ENCODE measurements at regions not wholly inside any gene's neighbourhood (a gene's known extent, or its start where the extent isn't known, plus 50 kb on each side); places are given as distances from the start of the nearest gene placed in this dataset.
A peak's percentile ranks its signal among the peaks of the same experiment; 100 is the strongest.
"Not testable (repeated sequence)": the region's sequence is repeated elsewhere in the genome, so short reads cannot be mapped to it uniquely, and the experiment has no call there.

- DNase-seq (ENCODE audit: low read depth): no peak
Measured at GRCh38 chr1:166488327-166488726, 321.5 kb upstream of the FAM78B start.

DNA sequence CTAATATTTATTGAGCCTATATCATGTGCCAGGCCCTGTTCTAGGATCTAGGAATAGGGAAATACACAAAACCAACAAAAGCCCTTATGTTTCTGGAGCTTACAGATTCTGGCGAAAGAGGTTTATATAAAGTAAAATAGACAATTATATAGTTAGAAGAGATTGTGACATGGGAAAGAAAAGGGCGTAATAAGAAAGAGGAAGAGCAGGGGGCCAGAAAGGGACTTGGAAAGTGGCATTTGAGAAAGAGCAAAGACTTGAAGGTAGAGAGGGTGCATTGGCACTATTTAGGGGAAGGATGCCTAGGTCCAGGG lies 322.5 kb upstream of the FAM78B start:
- no peak for DNase-seq (ENCODE audit: low read depth)

- peak; percentile 5 for DNase-seq (ENCODE audit: low read depth)
Measured at GRCh38 chr1:166489670-166490436, 323.1 kb upstream of the FAM78B start.

DNA sequence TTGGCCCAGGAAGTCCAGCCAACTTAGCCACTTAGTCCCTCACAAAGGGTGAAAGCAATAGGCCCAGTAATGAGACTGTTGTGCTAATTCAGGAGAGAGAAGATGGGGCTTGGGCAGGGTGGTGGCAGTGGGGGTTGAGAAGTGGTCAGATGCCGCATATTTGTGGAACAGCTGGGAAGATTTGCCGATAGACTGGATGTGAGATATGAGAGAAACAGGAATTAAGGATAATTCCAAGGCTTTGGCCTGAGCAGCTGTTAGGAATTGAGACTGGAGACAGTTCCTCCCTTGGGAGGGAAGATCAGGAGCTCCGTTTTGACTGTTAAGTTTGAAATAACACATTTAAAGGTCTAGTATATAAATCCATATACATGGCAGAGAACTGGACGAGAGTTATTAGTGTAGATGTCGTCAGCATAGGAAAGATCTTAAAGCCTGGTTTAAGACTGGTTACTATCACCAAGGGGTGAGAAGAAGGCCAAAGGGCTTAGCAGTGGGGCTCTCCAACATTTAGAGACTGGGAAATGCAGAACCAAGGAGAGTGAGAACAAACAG lies 323.7 kb upstream of the FAM78B start:
- peak; percentile 50 for DNase-seq (ENCODE audit: low read depth)

- not testable (repeated sequence) for DNase-seq (ENCODE audit: low read depth)
Measured at GRCh38 chr1:166493765-166494164, 327.0 kb upstream of the FAM78B start.

DNA sequence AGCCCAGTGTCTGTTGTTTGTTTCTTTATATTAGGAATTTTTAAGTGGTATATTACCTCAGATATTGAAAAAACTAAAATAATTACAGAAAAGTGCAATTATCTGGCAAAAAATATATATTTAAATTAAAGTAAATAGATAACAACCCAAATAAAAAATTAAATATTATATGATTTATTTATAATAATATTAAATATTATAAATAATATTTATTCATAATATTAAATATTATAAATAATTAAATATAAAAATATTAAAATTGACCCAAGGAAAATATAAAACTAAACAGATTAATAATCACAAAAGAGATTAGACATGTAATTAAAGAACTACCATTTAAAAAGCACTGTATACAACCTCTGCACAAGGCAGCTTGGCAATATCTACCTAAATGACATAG lies 331.9 kb upstream of the POGK start:
- DNase-seq (ENCODE audit: low read depth): no peak

DNA sequence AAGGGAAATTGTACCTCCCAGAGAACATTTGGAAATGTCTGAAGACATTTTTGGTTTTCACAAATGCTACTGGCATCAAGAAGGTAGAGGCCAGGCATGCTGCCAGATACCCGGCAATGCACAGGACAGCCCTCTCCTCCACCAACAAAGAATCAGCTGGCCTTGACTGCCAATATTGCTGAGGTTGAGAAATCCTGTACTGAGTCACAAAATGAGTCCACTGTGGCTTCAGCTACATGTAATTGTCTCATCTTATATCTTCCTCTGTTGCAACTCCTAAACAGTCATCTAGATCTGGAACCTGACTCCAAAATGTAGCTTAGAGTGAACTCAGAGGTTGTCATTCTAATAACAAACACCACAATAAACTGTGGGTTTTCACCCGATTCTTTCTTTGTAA lies 327.5 kb upstream of the POGK start:
- no peak for DNase-seq (ENCODE audit: low read depth)

DNA sequence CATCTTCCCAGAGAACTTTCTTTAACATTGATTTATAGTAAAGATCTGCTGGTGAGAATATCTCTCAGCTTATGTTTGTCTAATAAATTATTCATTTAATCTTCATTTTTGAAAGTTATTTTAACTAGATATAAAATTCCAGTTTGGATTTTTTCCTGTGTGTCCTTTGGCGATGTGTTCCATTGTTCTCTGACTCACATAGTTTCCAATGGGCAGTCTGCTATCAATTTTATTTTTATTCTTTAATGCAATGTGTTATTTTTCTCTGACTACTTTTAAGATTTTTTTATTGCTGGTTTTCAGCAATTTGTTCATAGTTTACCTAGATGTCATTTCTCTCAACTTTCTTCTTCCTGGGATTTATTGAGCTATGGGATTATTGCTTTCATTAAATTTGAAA lies 325.2 kb upstream of the POGK start:
- no peak for DNase-seq (ENCODE audit: low read depth)

GRCh38 chr1:166527752-166528151 lies 311.5 kb upstream of the POGK start:
- no peak for DNase-seq (ENCODE audit: low read depth)

- no peak for DNase-seq (ENCODE audit: low read depth)
Measured at GRCh38 chr1:166538646-166539045, 300.6 kb upstream of the POGK start.

GRCh38 chr1:166544036-166544435 lies 295.2 kb upstream of the POGK start:
- DNase-seq (ENCODE audit: low read depth): no peak

GRCh38 chr1:166544561-166544960 lies 294.7 kb upstream of the POGK start:
- DNase-seq (ENCODE audit: low read depth): no peak

- no peak for DNase-seq (ENCODE audit: low read depth)
Measured at GRCh38 chr1:166552706-166553105, 286.6 kb upstream of the POGK start.

DNA sequence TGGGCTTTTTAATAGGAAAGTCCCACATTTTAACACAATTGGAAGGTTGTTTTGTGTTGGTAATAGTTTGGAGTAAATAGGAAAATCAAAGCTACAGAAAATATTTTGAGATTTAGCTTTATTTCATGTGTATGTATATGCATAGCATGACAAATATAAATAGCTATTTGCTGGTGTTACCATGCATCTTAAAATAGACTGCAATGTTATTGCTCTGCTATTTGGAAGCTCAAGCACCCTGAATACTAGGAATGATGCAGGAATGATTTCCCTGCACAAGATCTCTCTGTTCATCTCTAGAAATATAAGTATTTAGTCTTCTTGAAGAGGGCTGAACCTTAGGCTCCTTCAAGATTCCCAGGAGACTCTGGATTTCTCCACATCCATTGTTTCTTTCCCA lies 268.3 kb upstream of the POGK start:
- no peak for DNase-seq (ENCODE audit: low read depth)

DNA sequence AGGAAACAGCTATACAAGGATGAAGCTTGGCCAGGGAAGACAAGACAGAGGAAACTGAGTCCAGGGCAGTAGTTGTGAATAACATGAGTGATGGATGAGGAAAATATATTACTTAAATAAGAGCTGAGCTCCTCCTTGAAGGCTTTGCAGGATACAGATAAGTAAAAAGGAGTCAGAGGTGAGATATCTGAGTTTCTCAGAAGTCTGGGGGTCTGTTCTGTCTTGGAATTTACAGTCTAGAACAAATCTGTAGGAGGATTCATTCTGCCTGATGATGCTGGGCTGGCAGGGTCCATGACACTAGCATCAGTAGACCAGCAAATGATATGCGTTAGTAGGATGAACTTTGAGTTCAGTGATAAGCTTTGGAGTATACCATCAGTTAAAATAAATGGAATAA lies 266.1 kb upstream of the POGK start:
- DNase-seq (ENCODE audit: low read depth): no peak

DNA sequence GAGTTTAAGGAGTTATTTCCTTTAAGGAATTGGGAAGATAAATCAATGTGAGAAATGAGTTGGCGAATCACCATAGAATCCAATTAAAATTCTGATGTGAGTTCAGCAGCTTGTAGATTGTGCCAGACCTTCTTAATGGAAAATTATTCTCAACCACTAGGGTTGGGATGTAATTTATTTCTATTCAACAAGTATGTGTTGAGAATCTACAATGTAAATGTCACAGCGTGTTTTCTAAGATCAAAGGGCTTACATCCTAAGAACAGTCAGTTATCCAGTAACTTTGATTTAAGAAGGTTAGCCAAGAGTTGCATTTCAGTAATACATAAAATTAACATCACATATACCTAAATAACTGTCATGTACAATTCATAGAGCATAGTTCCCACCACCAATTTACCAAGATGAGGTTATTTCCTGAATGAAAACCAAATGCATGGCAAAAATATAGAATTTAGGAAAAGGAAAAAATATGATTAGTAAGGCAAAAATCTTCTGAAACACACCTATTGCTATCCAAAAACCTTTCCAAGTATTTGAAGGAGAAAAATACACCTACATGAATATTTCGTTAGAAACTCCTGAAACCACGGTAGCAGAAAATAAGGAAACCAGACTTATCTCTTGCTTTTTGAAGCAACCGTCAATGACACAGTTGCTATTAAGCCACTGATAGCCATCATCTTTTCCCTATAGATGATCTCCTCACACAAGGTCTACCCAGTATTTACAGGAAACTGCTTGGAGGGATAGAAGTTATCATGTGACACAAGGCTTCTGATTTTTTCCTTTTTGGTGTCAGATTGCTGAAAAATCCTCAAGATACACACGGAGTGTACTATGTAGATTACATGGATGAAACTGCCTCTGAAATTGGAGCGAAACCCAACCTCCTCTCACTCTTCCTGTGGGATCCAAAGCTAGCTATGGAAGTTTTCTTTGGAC lies 259.4 kb upstream of the POGK start:
- DNase-seq (ENCODE audit: low read depth): no peak

DNA sequence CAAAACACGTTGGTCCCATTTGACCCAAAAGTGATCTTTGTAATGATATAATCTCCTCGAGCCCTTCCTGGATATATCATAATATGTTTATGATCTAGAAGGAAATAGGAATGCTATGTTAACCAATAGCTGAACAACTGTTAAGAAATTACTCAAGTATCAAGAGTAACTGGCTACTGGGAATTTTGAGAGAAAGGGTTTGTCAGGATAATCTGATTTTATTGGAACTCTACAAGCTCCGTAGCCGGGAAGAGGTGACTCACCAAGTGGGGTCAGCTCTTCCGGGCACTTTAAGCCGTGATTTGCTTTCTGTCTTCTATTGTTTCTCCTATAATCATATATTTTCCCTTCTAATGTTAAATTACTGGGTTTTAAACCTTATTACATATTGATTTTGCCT lies 250.5 kb upstream of the POGK start:
- DNase-seq (ENCODE audit: low read depth): no peak

DNA sequence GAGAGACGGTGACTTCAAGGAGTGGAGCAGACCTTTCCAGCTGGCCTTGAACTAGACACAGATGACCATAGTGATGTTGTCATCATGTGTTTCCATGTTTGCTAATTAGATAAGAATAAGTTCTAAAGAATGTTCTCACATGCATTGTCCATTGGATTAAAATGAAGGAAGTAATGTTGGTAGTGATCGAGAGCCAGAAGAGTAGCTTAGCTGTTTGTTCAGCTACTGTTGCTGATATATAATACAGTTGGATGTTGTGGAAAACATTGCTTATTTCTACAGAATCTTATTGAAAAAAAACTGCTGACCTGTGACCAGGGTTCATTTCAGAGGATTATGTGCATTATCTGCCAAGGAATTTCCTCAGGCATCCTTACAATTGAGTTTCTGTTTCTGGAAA lies 249.1 kb upstream of the POGK start:
- no peak for DNase-seq (ENCODE audit: low read depth)

DNA sequence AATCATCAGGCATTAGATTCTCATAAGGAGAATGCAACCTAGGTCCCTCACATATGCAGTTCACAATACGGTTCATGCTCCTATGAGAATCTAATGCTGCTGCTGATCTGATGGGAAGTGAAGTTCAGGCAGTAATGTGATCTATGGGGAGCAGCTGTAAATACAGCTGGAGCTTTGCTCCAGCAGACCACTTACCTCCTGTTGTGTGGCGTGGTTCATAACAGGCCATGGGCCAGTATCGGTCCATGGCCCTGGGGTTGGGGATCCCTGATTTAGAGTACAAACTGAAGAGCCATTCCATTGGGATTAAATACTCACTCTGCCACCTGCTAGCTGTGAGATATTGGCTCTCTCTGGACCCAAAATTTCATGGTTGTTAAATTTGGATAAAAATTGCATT lies 244.6 kb upstream of the POGK start:
- DNase-seq (ENCODE audit: low read depth): no peak

DNA sequence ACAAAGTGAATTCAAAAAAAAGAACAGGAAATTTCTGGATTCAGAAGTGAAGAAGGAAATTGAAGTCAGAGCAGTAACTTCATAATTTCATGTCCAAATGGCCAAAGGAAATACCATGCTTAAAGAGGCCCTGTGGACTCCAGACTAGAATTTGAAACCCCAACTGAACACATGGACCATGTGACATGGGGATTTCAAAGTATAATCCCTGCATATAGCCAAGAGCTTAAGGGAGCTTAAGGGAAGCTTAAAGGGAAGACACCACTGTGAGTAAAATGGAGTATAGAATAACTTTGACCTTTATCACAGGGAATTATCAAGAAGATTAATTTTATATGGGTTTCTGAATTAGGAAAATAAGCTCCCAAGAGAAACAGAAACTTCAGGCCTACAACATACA lies 241.8 kb upstream of the POGK start:
- DNase-seq (ENCODE audit: low read depth): no peak

GRCh38 chr1:166600574-166600973 lies 238.7 kb upstream of the POGK start:
- DNase-seq (ENCODE audit: low read depth): no peak

DNA sequence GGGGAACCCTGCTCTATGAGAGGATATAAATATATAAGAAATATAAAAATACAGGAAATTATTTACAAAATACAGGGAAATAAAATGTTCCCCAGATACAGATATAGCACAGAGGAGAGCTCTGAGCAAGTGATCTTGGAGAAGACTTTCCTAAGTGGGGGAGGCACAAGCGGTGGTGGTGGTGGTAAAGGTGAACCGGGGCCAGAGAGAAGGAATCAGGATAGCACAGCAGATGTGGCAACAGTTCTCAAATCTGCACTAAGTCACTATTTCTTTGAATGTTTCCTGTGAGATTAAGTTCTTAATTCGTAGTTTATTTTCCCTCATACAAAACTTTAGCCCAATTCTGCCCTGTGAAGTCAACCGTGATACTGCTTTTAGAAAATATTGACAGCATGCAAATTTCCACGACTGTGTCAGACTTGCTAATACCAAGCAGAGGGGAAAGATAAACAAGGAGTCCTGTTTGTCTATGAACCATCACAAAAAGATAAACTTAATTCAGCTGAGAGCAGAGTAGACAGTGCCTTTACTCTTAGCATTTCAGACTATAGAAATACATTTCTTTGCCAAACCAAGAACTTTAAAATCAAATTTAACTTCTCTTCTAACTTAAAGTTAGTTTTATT lies 237.5 kb upstream of the POGK start:
- DNase-seq (ENCODE audit: low read depth): no peak
